ENCODE measurements at regions not wholly inside any gene's neighbourhood (a gene's known extent, or its start where the extent isn't known, plus 50 kb on each side); places are given as distances from the start of the nearest gene placed in this dataset.

DNA sequence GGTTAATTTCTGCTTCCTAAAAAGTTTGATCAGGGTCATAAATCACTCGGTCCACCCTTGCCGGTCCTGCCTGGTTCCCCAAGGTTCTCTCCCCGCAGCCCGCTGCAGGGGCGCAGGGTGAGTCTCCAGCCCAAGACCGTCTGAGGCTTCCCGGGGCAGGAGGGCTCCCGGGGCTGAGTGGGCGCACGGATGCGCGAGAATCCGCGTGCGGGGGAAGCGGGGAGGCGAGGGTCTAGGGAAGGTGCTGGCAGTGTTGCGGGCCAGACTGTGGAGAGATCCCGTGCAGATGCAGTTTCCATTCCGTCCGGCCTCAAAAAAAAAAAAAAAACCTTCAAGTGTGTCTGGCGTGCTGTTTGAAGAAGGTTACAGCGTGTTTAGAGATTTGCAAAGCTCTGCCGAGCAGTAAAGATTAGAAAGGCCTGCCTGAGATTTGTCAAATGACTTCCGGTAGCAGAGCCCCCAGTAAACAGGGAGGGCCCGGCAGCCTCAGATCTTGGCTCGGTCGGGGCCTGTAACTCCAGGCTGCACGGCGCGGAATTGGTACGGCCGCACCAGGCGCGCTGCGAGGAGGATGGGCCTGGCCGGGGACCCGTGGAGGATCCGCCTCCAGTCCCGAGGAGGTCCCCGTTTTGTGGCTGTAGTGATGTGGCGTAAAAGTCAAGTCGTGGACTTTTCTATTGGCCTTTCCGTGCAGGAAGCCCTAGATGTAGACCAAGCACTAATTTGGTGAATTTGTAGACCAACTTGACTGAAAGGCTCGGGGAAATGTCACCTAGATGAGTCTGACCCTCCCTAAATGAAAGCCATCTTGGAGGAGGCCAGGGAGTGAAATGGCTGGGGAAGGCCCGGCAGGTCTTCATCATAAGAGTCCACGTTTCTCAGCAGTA lies 293.2 kb upstream of the NFE2L3 start:
- Histone ChIP-seq H3K36me3 (no peaks in the 10 kb centered on the region), H3K27ac (peak overlapping the region; percentile 96), H3K4me3 (ENCODE audit: low read depth, low read length) (peak overlapping the region; percentile 60), H3K27me3 (ENCODE audit: insufficient read depth, low read depth, severe bottlenecking) (no peaks in the 10 kb centered on the region), H3K9me3 (ENCODE audit: severe bottlenecking) (no peaks in the 10 kb centered on the region)
- TF ChIP-seq, protein P1, sequence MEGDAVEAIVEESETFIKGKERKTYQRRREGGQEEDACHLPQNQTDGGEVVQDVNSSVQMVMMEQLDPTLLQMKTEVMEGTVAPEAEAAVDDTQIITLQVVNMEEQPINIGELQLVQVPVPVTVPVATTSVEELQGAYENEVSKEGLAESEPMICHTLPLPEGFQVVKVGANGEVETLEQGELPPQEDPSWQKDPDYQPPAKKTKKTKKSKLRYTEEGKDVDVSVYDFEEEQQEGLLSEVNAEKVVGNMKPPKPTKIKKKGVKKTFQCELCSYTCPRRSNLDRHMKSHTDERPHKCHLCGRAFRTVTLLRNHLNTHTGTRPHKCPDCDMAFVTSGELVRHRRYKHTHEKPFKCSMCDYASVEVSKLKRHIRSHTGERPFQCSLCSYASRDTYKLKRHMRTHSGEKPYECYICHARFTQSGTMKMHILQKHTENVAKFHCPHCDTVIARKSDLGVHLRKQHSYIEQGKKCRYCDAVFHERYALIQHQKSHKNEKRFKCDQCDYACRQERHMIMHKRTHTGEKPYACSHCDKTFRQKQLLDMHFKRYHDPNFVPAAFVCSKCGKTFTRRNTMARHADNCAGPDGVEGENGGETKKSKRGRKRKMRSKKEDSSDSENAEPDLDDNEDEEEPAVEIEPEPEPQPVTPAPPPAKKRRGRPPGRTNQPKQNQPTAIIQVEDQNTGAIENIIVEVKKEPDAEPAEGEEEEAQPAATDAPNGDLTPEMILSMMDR (IDR thresholded peaks at IDR 0.05; ENCODE audit: low read depth, low read length): no peak
- DNase-seq: peak; percentile 70

GRCh38 chr7:25859412-25860274 lies 292.4 kb upstream of the NFE2L3 start:
- DNase-seq: no peak
- H3K4me3 ChIP-seq (ENCODE audit: low read depth, low read length): peak overlapping the region; percentile 60; the same call in 1 of the 2 replicates
- no peaks in the 10 kb centered on the region for H3K36me3 ChIP-seq

GRCh38 chr7:25860275-25861163 lies 291.5 kb upstream of the NFE2L3 start:
- no peaks in the 10 kb centered on the region for H3K36me3 ChIP-seq
- H3K27me3 ChIP-seq (ENCODE audit: insufficient read depth, low read depth, severe bottlenecking): no peaks in the 10 kb centered on the region
- no peaks in the 10 kb centered on the region for H3K9me3 ChIP-seq (ENCODE audit: severe bottlenecking)
- peak overlapping the region; percentile 96 for H3K27ac ChIP-seq
- no peak for DNase-seq
- 0 out of 2 replicates have a peak overlapping the region, but pooled peaks have one; percentile 8 for H3K4me3 ChIP-seq (ENCODE audit: low read depth, low read length)
- TF ChIP-seq, protein P1 (IDR thresholded peaks at IDR 0.05; ENCODE audit: low read depth, low read length): no peak

More at GRCh38 chr7:25859412-25860274, 292.4 kb upstream of the NFE2L3 start:
- Histone ChIP-seq H3K27me3 (ENCODE audit: insufficient read depth, low read depth, severe bottlenecking) (no peaks in the 10 kb centered on the region), H3K9me3 (ENCODE audit: severe bottlenecking) (no peaks in the 10 kb centered on the region), H3K27ac (peak overlapping the region; percentile 96)
- TF ChIP-seq, protein P1 (IDR thresholded peaks at IDR 0.05; ENCODE audit: low read depth, low read length): no peak

- Histone ChIP-seq H3K36me3 (no peaks in the 10 kb centered on the region), H3K27ac (peak overlapping the region; percentile 96), H3K4me3 (ENCODE audit: low read depth, low read length) (peak overlapping the region; percentile 61), H3K9me3 (ENCODE audit: severe bottlenecking) (no peaks in the 10 kb centered on the region), H3K27me3 (ENCODE audit: insufficient read depth, low read depth, severe bottlenecking) (no peaks in the 10 kb centered on the region)
- no peak for DNase-seq
- TF ChIP-seq, protein P1 (IDR thresholded peaks at IDR 0.05; ENCODE audit: low read depth, low read length): no peak
These were observed 290.9 kb upstream of the NFE2L3 start for GRCh38 chr7:25861164-25861496.

DNA sequence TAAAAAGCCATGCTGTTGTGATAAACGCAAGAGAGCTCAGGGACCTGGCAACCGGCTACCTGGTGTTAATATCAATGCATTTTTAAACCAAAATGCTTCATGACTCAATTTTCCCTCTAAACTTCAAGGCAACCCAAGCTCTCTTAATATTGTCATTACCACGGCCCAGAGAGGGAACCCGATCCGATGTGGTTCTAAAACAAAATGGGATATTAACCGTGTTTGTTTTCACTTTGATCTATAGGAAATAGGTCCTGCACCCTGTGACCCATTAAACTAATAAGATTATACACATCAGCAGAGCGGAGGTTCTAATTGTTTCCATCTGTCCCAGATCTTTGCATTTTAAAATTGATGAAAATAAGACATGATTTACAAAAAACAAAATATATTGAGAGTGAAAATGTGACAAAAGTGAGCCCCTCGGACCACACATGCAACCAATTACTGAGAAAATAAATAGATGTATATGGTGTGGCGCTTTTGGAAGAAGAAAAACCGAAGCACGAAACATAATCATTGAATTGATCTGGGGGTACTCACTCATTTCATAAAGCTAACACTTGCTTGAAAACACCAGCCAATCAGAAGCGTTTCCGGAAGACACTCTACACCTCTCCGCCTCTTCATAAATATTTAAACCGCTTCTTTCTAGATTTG lies 290.3 kb upstream of the NFE2L3 start:
- H3K27me3 ChIP-seq (ENCODE audit: insufficient read depth, low read depth, severe bottlenecking): no peaks in the 10 kb centered on the region
- TF ChIP-seq, protein P1 (IDR thresholded peaks at IDR 0.05; ENCODE audit: low read depth, low read length): no peak
- peak overlapping the region; percentile 61 for H3K4me3 ChIP-seq (ENCODE audit: low read depth, low read length)
- H3K9me3 ChIP-seq (ENCODE audit: severe bottlenecking): no peaks in the 10 kb centered on the region
- H3K27ac ChIP-seq: peak overlapping the region; percentile 96
- no peaks in the 10 kb centered on the region for H3K36me3 ChIP-seq
- no peak for DNase-seq

Data from WERI-Rb-1 (cell line).